Endodermal cell (in vitro differentiated cells): ENCODE measurements at regions not wholly inside any gene's neighbourhood (a gene's known extent, or its start where the extent isn't known, plus 50 kb on each side); places are given as distances from the start of the nearest gene placed in this dataset.

Experiments used
- DNase-seq: peaks from one replicate; pipeline ENCODE4 v3.0.0-alpha.2; 2017
- H3K27ac ChIP-seq: 2 replicates; pipeline ENCODE4 v1.5.1; 2013; ENCODE audit warnings: mild to moderate bottlenecking, low read depth, low read length, moderate library complexity
- H3K27me3 ChIP-seq: 2 replicates; pipeline ENCODE4 v1.6.1; 2013; ENCODE audit warnings: mild to moderate bottlenecking, low read length, moderate library complexity; ENCODE audit not compliant: insufficient read depth, control insufficient read depth, poor library complexity, severe bottlenecking
- H3K36me3 ChIP-seq: 2 replicates; pipeline ENCODE4 v1.7.0; 2013; ENCODE audit warnings: mild to moderate bottlenecking, low read length, moderate library complexity; ENCODE audit not compliant: control insufficient read depth, insufficient read depth
- H3K4me1 ChIP-seq: one replicate; pipeline ENCODE4 v1.7.0; 2013; ENCODE audit warnings: low read length; ENCODE audit not compliant: control insufficient read depth, insufficient read depth
- H3K4me3 ChIP-seq: 2 replicates; pipeline ENCODE4 v1.5.1; 2013; ENCODE audit warnings: mild to moderate bottlenecking, low read length, moderate library complexity
- H3K9ac ChIP-seq: 2 replicates; pipeline ENCODE4 v1.6.1; 2013; ENCODE audit warnings: mild to moderate bottlenecking, low read length, moderate library complexity; ENCODE audit not compliant: poor library complexity, severe bottlenecking; ENCODE audit errors: extremely low read depth
- H3K9me3 ChIP-seq: 2 replicates; pipeline ENCODE4 v1.6.1; 2013; ENCODE audit warnings: mild to moderate bottlenecking, low read length, moderate library complexity; ENCODE audit not compliant: control insufficient read depth
- H3K27ac Mint-ChIP-seq: 2 replicates; pipeline ENCODE4 v1.8.0; 2020; ENCODE audit warnings: mixed read lengths
- H3K27me3 Mint-ChIP-seq: 2 replicates; pipeline ENCODE4 v1.8.0; 2021; ENCODE audit warnings: mild to moderate bottlenecking, mixed read lengths; ENCODE audit not compliant: insufficient read depth
- H3K36me3 Mint-ChIP-seq: 2 replicates; pipeline ENCODE4 v1.8.0; 2020; ENCODE audit warnings: low read depth, mixed read lengths
- H3K4me1 Mint-ChIP-seq: 2 replicates; pipeline ENCODE4 v1.8.0; 2020; ENCODE audit warnings: mixed read lengths
- H3K4me3 Mint-ChIP-seq: 2 replicates; pipeline ENCODE4 v1.8.0; 2020; ENCODE audit warnings: mild to moderate bottlenecking, moderate library complexity, mixed read lengths
- H3K9me3 Mint-ChIP-seq: 2 replicates; pipeline ENCODE4 v1.8.0; 2020; ENCODE audit warnings: mild to moderate bottlenecking, mixed read lengths
- CTCF ChIP-seq: fragments of 200-600 bp; sonication (generic); conservative IDR thresholded peaks from 2 replicates; pipeline ENCODE4 v1.5.0; 2021; ENCODE audit warnings: antibody characterized with exemption, mild to moderate bottlenecking
- WGBS, 2 experiments: methylation state at CpG; one replicate each; pipeline versions ENCODE4 v1.1.5 to v1.1.7; 2013; ENCODE audit warnings: missing lambda C conversion rate in 2 of 2, mixed read lengths in 1 of 2; ENCODE audit not compliant: insufficient coverage in 1 of 2, insufficient read length in 1 of 2; 5-methylcytosine and 5-hydroxymethylcytosine counted together

- no peaks in the 10 kb centered on the region for H3K9me3 ChIP-seq
- H3K27ac ChIP-seq: no peak overlapping the region
- no CpG with 5 or more reads among the region's 1 CpG for WGBS, 2 experiments
- Mint-ChIP-seq H3K27me3 (peaks cover 18% of the 10 kb centered on the region), H3K9me3 (peaks cover 4% of the 10 kb centered on the region), H3K4me1 (peaks cover 28% of the 10 kb centered on the region), H3K4me3 (no peak overlapping the region), H3K36me3 (peaks cover 2% of the 10 kb centered on the region), H3K27ac (peak overlapping the region; percentile 42)
- no peaks in the 10 kb centered on the region for H3K36me3 ChIP-seq
- H3K4me3 ChIP-seq: no peak overlapping the region
- H3K27me3 ChIP-seq: peaks cover 11% of the 10 kb centered on the region
- H3K9ac ChIP-seq: no peak overlapping the region
- no peak for TF ChIP-seq CTCF
- H3K4me1 ChIP-seq: peaks cover 16% of the 10 kb centered on the region
- DNase-seq: no peak
These were observed 455.3 kb downstream of the STK39 start for GRCh38 chr2:167792126-167792525.

GRCh38 chr2:167790781-167791450, 456.5 kb downstream of the STK39 start:
- Mint-ChIP-seq H3K4me3 (no peak overlapping the region), H3K27me3 (peaks cover 18% of the 10 kb centered on the region), H3K9me3 (no peaks in the 10 kb centered on the region), H3K27ac (no peak overlapping the region), H3K36me3 (peaks cover 2% of the 10 kb centered on the region), H3K4me1 (peaks cover 39% of the 10 kb centered on the region)
- H3K9ac ChIP-seq: no peak overlapping the region
- no peak overlapping the region for H3K4me3 ChIP-seq
- peaks cover 16% of the 10 kb centered on the region for H3K4me1 ChIP-seq
- peaks cover 18% of the 10 kb centered on the region for H3K27me3 ChIP-seq
- H3K9me3 ChIP-seq: no peaks in the 10 kb centered on the region
- DNase-seq: no peak
- TF ChIP-seq CTCF: no peak
- H3K36me3 ChIP-seq: no peaks in the 10 kb centered on the region
- WGBS, 2 experiments: 98 to 100% methylated on average over 3 to 4 of the region's 4 CpGs
- no peak overlapping the region for H3K27ac ChIP-seq

DNA sequence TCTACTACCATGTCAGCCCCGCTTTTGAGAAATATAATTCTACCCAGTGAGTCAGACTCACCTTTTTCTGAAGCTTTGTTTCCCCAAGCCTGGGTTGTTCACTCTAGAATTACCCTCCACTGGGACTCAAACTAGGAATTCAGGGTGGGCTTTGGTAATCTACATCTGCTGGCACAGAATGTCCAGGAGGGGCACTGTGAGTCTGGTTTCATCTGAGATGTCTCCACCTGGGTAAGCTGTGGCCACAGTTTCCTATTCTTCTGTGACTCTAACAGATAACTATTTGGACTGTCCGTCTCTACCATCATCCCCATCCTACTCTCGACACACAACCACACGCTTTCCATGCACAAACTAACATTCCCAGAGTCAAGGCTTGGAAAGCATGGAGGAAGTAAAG, 457.2 kb downstream of the STK39 start:
- peaks cover 47% of the 10 kb centered on the region for H3K4me1 Mint-ChIP-seq
- no peak overlapping the region for H3K27ac Mint-ChIP-seq
- Histone ChIP-seq H3K9ac (no peak overlapping the region), H3K4me3 (no peak overlapping the region), H3K4me1 (peaks cover 16% of the 10 kb centered on the region), H3K36me3 (no peaks in the 10 kb centered on the region), H3K27me3 (peaks cover 25% of the 10 kb centered on the region), H3K9me3 (no peaks in the 10 kb centered on the region), H3K27ac (no peak overlapping the region)
- peak; percentile 46 for TF ChIP-seq CTCF
- H3K36me3 Mint-ChIP-seq: peaks cover 2% of the 10 kb centered on the region
- 93 to 100% methylated on average over 1 to 4 of the region's 4 CpGs for WGBS, 2 experiments
- H3K9me3 Mint-ChIP-seq: no peaks in the 10 kb centered on the region
- H3K27me3 Mint-ChIP-seq: peaks cover 18% of the 10 kb centered on the region
- H3K4me3 Mint-ChIP-seq: no peak overlapping the region
- DNase-seq: no peak
